Liver (tissue), 3 donors: ENCODE measurements at regions not wholly inside any gene's neighbourhood (a gene's known extent, or its start where the extent isn't known, plus 50 kb on each side); places are given as distances from the start of the nearest gene placed in this dataset.

Source experiments
- ATF3 ChIP-seq: IDR thresholded peaks from 2 replicates; pipeline ENCODE4 v1.6.1; 2016; ENCODE audit warnings: antibody characterized with exemption
- CTCF ChIP-seq: fragments of 150-350 bp; IDR thresholded peaks from 2 replicates; pipeline ENCODE4 v1.5.1; 2017; ENCODE audit warnings: improper control_type of control experiment, low read depth, low read length; ENCODE audit not compliant: missing input control
- GABPA ChIP-seq, 2 donors: IDR thresholded peaks in 1 of 2; conservative IDR thresholded peaks in 1 of 2; 2 replicates each; pipeline ENCODE4 v1.6.1; 2016; ENCODE audit warnings: antibody characterized with exemption in 2 of 2, mild to moderate bottlenecking in 1 of 2, moderate library complexity in 1 of 2
- HNF4A ChIP-seq, 2 donors: conservative IDR thresholded peaks; 2 replicates each; pipeline ENCODE4 v1.6.1; 2016; ENCODE audit warnings: antibody characterized with exemption in 2 of 2, mild to moderate bottlenecking in 2 of 2
- JUND ChIP-seq, 2 donors: IDR thresholded peaks; 2 replicates each; pipeline ENCODE4 v1.6.1; 2016; ENCODE audit warnings: antibody characterized with exemption in 2 of 2
- RAD21 ChIP-seq, 2 donors: IDR thresholded peaks; 2 replicates each; pipeline ENCODE4 v1.6.1; 2016; ENCODE audit warnings: antibody characterized with exemption in 2 of 2, mild to moderate bottlenecking in 2 of 2
- SP1 ChIP-seq: IDR thresholded peaks from 2 replicates; pipeline ENCODE4 v1.6.1; 2018; ENCODE audit warnings: antibody characterized with exemption, mild to moderate bottlenecking
- TAF1 ChIP-seq: conservative IDR thresholded peaks from 2 replicates; pipeline ENCODE4 v1.6.1; 2016; ENCODE audit warnings: antibody characterized with exemption, mild to moderate bottlenecking
- TF ChIP-seq, protein P1 (sequence below): IDR thresholded peaks from 2 replicates; pipeline ENCODE4 v1.6.1; 2016; ENCODE audit warnings: antibody characterized with exemption, mild to moderate bottlenecking
- donor health status: healthy.
- donor health status: healthy.

- TF ChIP-seq CTCF = no peak
- no peak for TF ChIP-seq JUND (IDR thresholded peaks at IDR 0.05)
- TF ChIP-seq, protein P1, sequence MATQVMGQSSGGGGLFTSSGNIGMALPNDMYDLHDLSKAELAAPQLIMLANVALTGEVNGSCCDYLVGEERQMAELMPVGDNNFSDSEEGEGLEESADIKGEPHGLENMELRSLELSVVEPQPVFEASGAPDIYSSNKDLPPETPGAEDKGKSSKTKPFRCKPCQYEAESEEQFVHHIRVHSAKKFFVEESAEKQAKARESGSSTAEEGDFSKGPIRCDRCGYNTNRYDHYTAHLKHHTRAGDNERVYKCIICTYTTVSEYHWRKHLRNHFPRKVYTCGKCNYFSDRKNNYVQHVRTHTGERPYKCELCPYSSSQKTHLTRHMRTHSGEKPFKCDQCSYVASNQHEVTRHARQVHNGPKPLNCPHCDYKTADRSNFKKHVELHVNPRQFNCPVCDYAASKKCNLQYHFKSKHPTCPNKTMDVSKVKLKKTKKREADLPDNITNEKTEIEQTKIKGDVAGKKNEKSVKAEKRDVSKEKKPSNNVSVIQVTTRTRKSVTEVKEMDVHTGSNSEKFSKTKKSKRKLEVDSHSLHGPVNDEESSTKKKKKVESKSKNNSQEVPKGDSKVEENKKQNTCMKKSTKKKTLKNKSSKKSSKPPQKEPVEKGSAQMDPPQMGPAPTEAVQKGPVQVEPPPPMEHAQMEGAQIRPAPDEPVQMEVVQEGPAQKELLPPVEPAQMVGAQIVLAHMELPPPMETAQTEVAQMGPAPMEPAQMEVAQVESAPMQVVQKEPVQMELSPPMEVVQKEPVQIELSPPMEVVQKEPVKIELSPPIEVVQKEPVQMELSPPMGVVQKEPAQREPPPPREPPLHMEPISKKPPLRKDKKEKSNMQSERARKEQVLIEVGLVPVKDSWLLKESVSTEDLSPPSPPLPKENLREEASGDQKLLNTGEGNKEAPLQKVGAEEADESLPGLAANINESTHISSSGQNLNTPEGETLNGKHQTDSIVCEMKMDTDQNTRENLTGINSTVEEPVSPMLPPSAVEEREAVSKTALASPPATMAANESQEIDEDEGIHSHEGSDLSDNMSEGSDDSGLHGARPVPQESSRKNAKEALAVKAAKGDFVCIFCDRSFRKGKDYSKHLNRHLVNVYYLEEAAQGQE = no peak
- no peak for TF ChIP-seq RAD21 (IDR thresholded peaks at IDR 0.05)
- TF ChIP-seq HNF4A (conservative IDR thresholded peaks at IDR 0.05) = no peak
- TF ChIP-seq GABPA (IDR thresholded peaks at IDR 0.05 in 1 of 2, conservative IDR thresholded peaks at IDR 0.05 in 1 of 2) = no peak
- no peak for TF ChIP-seq SP1
- TF ChIP-seq ATF3 = no peak
- no peak for TF ChIP-seq TAF1
Measured at GRCh38 chr5:52065182-52065581, 681.9 kb downstream of the ISL1 start.
